Peyer's patch (tissue), 4 donors: ENCODE measurements at regions not wholly inside any gene's neighbourhood (a gene's known extent, or its start where the extent isn't known, plus 50 kb on each side); places are given as distances from the start of the nearest gene placed in this dataset.
"Not testable (repeated sequence)": the region's sequence is repeated elsewhere in the genome, so short reads cannot be mapped to it uniquely, and the experiment has no call there.

Experiments
- DNase-seq, 3 donors: peaks; one replicate each; pipeline ENCODE4 v3.0.0-alpha.2; 2017 to 2019
- H3K27ac ChIP-seq, 4 donors: fragments of 200-600 bp; sonication (generic); one replicate each; pipeline ENCODE4 v1.5.1; 2016 to 2019
- H3K27me3 ChIP-seq, 2 donors: fragments of 200-600 bp; sonication (generic); one replicate each; pipeline ENCODE4 v1.5.1; 2019
- H3K36me3 ChIP-seq, 3 donors: fragments of 200-600 bp; sonication (generic); one replicate each; pipeline ENCODE4 v1.5.1; 2016 to 2019
- H3K4me1 ChIP-seq, 4 donors: fragments of 200-600 bp; sonication (generic); one replicate each; pipeline ENCODE4 v1.5.1; 2016 to 2019
- H3K4me3 ChIP-seq, 4 donors: fragments of 200-600 bp; sonication (generic); 1 replicate in 3 of 4; 2 replicates in 1 of 4; pipeline ENCODE4 v1.5.1; 2016 to 2019; ENCODE audit warnings: mild to moderate bottlenecking in 1 of 4
- H3K9me3 ChIP-seq, 4 donors: fragments of 200-600 bp; sonication (generic); one replicate each; pipeline ENCODE4 v1.5.1; 2016 to 2019; ENCODE audit warnings: mild to moderate bottlenecking in 1 of 4
- POLR2A ChIP-seq, 2 donors: fragments of 450-650 bp; IDR thresholded peaks; one replicate each; pipeline ENCODE4 v1.5.1; 2017; ENCODE audit warnings: antibody characterized with exemption in 2 of 2, mild to moderate bottlenecking in 2 of 2, moderate library complexity in 2 of 2
- TF ChIP-seq, protein P1 (sequence below), 6 experiments: fragments of 450-650 bp in 4 of 6; fragments of 200-600 bp in 2 of 6; sonication (generic) in 1 of 6; IDR thresholded peaks; one replicate each; pipeline ENCODE4 v1.5.1; 2017 to 2019; ENCODE audit warnings: antibody characterized with exemption in 6 of 6, mild to moderate bottlenecking in 3 of 6, moderate library complexity in 1 of 6

DNA sequence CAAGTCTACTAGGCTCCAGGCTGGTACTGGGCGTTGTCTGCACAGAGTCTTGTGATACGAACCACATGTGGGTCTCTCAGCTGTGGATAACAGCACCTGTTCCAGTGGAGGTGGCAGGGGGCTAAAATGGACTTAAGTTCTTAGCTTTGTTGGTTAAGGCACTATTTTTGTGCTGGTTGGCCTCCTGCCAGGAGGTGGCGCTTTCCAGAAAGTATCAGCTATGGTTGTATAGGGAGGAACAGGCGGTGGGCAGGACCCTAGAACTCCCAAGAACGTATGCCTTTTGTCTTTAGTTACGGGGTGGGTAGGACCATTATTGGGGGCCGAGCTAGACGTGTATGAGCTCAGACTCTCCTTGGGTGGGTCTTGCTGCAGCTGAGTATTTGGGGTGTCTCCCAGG, 1138.4 kb downstream of the PCDH19 start:
- H3K36me3 ChIP-seq: no peaks in the 10 kb centered on the region
- H3K27me3 ChIP-seq: no peaks in the 10 kb centered on the region
- no peaks in the 10 kb centered on the region for H3K9me3 ChIP-seq
- H3K27ac ChIP-seq: no peak overlapping the region
- no peak for DNase-seq
- TF ChIP-seq POLR2A (IDR thresholded peaks at IDR 0.05): no peak
- TF ChIP-seq, protein P1, sequence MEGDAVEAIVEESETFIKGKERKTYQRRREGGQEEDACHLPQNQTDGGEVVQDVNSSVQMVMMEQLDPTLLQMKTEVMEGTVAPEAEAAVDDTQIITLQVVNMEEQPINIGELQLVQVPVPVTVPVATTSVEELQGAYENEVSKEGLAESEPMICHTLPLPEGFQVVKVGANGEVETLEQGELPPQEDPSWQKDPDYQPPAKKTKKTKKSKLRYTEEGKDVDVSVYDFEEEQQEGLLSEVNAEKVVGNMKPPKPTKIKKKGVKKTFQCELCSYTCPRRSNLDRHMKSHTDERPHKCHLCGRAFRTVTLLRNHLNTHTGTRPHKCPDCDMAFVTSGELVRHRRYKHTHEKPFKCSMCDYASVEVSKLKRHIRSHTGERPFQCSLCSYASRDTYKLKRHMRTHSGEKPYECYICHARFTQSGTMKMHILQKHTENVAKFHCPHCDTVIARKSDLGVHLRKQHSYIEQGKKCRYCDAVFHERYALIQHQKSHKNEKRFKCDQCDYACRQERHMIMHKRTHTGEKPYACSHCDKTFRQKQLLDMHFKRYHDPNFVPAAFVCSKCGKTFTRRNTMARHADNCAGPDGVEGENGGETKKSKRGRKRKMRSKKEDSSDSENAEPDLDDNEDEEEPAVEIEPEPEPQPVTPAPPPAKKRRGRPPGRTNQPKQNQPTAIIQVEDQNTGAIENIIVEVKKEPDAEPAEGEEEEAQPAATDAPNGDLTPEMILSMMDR (IDR thresholded peaks at IDR 0.05): no peak
- H3K4me1 ChIP-seq: no peaks in the 10 kb centered on the region
- H3K4me3 ChIP-seq: no peak overlapping the region

DNA sequence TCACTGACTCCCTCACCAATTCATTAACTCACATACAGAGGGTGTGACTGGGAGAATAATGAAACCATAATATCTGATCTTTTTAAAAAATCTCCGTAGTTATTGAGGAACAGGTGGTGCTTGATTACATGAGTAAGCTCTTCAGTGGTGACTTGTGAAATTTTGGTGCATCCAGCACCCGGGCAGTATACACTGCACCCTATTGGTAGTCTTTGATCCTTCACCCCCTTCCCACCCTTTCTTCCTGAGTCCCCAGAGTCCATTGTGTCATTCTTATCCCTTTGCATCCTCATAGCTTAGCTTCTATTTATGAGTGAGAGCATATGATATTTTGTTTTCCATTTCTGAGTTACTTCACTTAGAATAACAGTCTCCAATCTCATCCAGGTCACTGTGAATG, 1143.8 kb downstream of the PCDH19 start:
- Histone ChIP-seq H3K27me3 (no peaks in the 10 kb centered on the region), H3K36me3 (no peaks in the 10 kb centered on the region), H3K4me3 (no peak overlapping the region), H3K9me3 (no peaks in the 10 kb centered on the region), H3K27ac (no peak overlapping the region), H3K4me1 (no peaks in the 10 kb centered on the region)
- DNase-seq: no peak
- no peak for TF ChIP-seq POLR2A (IDR thresholded peaks at IDR 0.05)
- TF ChIP-seq, protein P1 (IDR thresholded peaks at IDR 0.05): no peak

DNA sequence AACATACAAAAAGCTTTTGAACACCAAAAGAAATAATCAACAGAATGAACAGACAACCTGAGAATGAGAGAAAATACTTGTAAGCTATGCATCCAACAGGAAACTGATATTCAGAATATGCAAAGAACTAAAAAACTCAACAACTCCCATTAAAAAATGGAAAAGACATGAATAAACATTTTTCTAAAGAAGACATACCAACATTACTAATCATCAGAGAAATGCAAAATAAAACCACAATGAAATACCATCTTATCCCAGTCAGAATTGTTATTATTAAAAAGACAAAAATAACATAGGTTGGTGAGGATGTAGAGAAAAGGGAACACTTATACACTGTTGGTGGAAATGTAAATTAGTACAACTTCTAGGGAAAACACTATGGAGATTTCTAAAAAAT, 1161.9 kb downstream of the PCDH19 start:
- H3K36me3 ChIP-seq: no peaks in the 10 kb centered on the region
- H3K27me3 ChIP-seq: no peaks in the 10 kb centered on the region
- no peaks in the 10 kb centered on the region for H3K9me3 ChIP-seq
- H3K4me3 ChIP-seq: no peak overlapping the region
- TF ChIP-seq, protein P1 (IDR thresholded peaks at IDR 0.05): no peak
- TF ChIP-seq POLR2A (IDR thresholded peaks at IDR 0.05): no peak
- no peaks in the 10 kb centered on the region for H3K4me1 ChIP-seq
- H3K27ac ChIP-seq: no peak overlapping the region
- DNase-seq: no peak

DNA sequence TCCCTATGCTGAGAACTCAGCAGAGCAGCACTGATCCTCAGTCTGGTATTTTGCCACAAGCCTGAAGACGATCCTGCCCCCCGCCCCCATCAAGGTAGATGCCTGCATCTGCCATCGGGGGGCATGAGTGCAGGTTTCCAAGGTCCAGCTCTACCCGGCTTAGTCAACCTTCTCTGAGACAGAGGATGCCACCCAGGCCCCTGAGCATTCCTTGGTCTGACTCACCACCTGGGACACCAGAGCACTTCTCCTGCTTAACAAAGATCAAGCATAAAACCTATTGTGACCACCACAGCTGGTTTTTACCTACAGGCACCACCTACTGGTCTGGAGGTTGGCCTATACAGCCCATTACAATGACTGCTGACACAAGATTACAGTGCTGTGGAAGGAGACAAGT, 1168.1 kb downstream of the PCDH19 start:
- H3K27me3 ChIP-seq: no peaks in the 10 kb centered on the region
- H3K27ac ChIP-seq: no peak overlapping the region
- no peak overlapping the region for H3K4me3 ChIP-seq
- H3K36me3 ChIP-seq: no peaks in the 10 kb centered on the region
- no peaks in the 10 kb centered on the region for H3K9me3 ChIP-seq
- no peak for DNase-seq
- no peaks in the 10 kb centered on the region for H3K4me1 ChIP-seq
- TF ChIP-seq POLR2A (IDR thresholded peaks at IDR 0.05): no peak
- TF ChIP-seq, protein P1 (IDR thresholded peaks at IDR 0.05): no peak

DNA sequence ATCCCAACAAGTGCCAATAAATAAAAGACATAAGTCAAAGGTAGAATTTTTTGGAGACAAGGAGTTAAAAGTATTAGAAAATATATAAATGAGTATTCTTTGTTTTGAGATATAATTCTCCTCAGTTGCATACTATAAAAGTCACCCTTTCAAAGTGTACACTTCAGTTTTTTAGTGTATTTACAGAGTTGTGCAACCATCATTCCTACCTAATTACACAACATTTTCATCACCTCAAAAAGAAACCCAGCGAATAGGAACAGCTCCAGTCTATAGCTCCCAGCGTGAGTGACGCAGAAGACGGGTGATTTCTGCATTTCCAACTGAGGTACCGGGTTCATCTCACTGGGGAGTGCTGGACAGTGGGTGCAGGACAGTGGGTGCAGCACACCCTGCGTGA, 1175.7 kb downstream of the PCDH19 start:
- H3K9me3 ChIP-seq, H3K4me1 ChIP-seq, H3K27ac ChIP-seq, H3K36me3 ChIP-seq, H3K4me3 ChIP-seq, H3K27me3 ChIP-seq, DNase-seq: not testable (repeated sequence)

DNA sequence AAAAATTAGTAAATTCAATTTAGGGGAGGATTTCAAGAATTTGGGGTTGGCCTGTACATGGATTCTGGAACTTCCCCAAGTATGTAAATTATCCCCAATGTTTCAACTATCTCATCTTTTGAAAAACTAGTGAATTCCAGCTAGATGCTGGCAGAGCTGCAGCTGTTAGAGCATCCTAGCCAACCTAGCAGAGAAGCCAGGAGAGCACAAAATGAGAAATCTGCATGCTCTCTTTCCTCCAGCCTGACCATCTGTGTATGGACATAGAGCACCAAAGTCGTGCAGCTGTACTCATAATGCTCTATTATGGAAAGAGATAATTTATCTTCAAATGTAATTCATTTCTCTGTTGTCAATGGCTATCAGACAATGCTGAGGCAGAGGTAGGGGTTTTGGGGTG, 1217.7 kb downstream of the PCDH19 start:
- no peaks in the 10 kb centered on the region for H3K27me3 ChIP-seq

More for the DNA sequence above, 1217.7 kb downstream of the PCDH19 start:
- no peaks in the 10 kb centered on the region for H3K4me1 ChIP-seq
- no peak for TF ChIP-seq POLR2A (IDR thresholded peaks at IDR 0.05)
- TF ChIP-seq, protein P1 (IDR thresholded peaks at IDR 0.05): no peak
- no peaks in the 10 kb centered on the region for H3K36me3 ChIP-seq
- H3K27ac ChIP-seq: no peak overlapping the region
- no peak overlapping the region for H3K4me3 ChIP-seq
- H3K9me3 ChIP-seq: no peaks in the 10 kb centered on the region
- no peak for DNase-seq
